HG03280 (cell line): ENCODE measurements at regions not wholly inside any gene's neighbourhood (a gene's known extent, or its start where the extent isn't known, plus 50 kb on each side); places are given as distances from the start of the nearest gene placed in this dataset.
"Not testable (repeated sequence)": the region's sequence is repeated elsewhere in the genome, so short reads cannot be mapped to it uniquely, and the experiment has no call there.

Experiments used
- ATAC-seq: cut with Tn5 transposase; IDR thresholded peaks from one replicate; pipeline ENCODE4 v1.9.1; 2021; ENCODE audit warnings: mild to moderate bottlenecking, moderate library complexity; ENCODE audit not compliant: unreplicated experiment

DNA sequence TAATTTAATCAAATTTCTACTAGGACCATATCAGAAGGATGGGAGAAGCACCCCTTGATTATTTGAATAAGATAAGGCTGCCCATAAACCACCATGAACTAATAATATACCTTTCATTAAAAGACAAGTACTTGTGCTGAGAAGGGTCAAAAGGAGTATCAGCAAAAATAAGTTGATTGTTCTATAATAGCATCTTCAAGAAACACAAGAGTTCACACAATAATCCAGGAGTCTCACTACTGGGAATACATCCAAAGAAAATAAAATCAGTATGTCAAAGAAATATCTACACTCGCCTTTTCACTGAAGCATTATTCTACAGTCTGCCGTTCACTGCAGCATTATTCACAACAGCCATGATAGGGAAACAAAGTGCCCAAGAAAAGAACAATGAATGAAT lies 1310.1 kb upstream of the PCDH9 start:
- ATAC-seq: no peak

DNA sequence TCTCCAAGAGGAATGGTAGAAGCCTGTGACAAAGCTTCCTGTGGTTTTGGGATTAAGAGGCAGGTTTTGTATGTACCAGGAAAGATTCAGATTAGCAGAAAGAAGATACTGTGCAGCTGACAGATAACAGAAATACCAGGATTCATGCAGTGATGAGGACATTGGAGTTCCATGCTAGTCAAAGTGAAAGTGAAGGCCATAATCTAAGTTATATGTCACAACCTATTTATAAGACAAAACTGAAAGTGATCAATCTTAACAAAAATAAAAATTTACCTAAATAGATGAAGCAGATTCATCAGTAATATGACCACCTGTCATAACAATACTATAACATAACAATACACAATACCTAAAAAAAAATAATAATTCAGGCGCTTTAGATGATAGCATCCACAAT lies 1305.2 kb upstream of the PCDH9 start:
- no peak for ATAC-seq

DNA sequence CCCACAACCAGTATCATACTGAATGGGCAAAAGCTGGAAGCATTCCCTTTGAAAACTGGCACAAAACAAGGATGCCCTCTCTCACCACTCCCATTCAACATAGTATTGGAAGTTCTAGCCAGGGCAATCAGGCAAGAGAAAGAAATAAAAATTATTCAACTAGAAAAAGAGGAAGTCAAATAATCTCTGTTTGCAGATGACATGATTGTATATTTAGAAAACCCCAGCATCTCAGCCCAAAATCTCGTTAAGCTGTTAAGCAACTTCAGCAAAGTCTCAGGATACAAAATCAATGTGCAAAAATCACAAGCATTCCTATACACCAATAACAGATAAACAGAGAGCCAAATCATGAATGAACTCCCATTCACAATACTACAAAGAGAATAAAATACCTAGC lies 1297.0 kb upstream of the PCDH9 start:
- not testable (repeated sequence) for ATAC-seq

DNA sequence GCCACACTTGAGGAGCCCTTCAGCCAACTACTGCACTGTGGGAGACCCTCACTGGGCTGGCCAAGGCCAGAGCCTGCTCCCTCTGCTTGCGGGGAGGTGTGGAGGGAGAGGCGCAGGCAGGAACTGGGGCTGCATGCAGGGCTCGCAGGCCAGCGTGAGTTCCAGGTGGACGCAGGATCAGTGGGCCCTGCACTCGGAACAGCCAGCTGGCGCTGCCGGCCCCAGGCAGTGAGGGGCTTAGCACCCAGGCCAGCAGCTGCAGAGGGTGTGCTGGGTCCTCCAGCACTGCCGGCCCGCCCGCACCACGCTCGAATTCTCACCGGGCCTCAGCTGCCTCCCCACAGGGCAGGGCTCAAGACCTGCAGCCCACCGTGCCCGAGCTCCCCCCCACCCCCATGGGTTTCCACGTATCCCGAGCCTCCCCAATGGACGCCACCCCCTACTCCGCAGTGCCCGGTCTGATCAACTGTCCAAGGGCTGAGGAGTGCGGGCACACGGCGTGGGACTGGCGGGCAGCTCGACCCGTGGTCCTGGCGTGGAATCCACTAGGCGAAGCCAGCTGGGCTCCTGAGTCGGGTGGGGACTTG lies 1293.8 kb upstream of the PCDH9 start:
- no peak for ATAC-seq

DNA sequence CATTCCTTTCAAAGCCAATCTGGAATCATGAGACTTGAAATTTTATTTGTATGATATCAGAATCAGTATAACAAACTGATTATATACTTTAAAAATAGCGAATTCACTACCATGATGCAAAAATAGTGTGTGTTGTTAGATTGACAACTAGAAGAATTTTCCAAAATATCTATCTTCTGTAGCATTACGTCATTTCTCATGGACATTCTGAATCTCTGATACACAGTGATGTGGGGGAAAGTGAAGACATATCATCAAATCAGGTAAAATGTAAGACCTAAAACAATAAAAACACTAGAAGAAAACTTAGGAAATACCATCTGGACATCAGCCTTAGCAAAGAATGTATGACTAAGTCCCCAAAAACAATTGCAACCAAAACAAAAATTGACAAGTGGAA lies 1292.0 kb upstream of the PCDH9 start:
- no peak for ATAC-seq

DNA sequence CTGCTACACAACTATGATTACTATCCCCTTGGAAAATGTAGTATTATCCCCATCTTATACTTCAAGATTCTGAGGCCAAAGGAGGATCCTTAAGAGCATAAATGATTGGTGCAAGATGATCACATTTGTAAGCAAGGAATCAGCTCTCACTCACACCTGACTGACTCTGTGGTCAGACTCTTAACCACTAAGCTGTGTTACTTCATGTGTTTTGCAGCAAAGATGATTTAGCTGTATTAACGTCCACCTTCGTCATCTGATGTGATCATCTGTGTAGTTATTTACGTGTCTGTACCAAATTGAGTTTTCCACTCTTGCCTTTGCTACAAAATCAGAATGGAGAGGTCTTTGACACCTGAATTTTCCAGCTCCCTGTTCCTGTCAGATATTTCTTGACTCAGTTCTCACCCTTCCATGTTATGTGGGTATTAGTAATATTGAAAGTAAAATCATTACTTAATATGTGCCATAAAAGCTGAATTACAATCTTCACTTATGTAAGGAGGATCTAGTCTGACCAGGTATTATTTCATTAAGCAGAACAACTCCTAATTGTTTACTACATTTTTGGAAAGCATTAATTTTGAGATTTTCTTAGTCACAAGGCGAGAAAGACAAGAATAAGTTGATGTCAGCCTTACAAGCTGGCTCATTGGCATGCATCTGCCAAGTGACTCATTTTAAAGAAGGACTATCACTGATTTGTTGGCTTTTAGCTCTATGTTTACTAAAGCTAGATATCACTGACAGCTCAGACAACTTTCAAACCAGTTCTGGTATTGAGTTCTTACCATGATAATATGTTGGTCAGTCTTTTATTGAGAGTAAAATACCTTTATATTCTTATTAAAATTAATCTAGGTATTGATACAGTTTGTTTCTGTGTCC lies 1279.8 kb upstream of the PCDH9 start:
- ATAC-seq: no peak

DNA sequence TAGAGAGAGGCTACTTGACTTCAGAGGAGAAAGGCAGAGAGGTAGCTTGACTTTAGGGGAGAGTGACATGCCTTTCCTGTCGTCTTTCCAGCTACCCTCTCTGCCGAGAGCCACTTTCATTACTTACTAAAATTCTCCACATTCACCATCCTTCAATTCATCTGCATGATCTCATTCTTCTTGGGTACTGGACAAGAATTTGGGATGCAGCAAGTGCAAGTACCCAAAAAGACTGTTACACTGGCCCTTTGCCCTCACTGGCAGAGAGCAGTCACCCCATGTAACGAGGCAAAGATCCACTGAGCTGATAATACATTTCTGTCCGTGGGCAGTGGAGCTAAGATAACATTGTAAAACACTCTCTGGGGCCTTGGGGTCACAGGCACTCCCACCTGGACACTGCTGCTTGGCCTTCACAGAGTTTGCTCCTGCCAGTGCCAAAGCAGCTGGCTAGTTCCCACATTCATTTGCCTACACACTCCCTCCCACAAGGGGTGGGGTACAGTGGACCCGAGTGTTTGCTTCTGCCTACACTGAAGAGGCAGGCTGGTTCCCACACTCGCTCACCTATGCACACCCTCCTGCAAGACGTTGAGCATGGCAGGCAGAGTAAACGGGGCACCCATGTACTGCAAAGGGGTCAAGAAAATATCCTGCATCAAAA lies 1276.9 kb upstream of the PCDH9 start:
- ATAC-seq: no peak

DNA sequence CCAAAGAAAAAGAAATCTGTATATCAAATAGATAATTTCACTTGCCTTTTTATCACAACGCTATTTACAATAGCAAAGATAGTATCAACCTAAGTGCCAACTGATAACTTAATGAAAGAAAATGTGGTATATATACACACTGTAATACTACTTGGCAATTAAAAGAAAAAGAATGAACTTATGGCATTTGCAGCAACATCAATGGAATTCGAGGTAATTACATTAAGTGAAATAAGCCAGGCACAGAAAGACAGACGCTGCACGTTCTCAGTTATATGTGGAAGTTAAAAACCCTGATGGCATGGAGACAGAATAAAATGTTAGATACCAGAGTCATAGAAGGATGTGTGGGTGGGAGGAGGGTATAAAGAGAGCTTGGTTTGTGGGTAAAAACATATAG lies 1260.5 kb upstream of the PCDH9 start:
- ATAC-seq: no peak

DNA sequence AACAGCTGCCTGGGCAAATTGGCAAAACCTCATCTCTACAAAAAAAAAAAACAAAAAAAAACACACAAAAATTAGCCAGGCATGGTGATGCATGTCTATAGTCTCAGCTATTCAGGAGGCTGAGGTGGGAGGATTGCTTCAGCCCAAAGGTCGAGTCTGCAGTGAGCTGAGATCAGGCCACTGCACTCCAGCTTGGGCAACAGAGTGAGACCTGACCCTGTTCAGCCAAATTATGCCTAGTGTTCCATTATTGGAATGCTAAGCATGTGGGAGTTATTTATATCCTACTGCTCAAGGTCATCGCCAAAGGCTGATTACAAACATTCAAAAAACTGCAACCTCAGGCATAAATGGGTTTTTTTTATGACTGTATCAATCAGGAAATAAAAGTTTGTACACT lies 1251.0 kb upstream of the PCDH9 start:
- ATAC-seq: no peak

DNA sequence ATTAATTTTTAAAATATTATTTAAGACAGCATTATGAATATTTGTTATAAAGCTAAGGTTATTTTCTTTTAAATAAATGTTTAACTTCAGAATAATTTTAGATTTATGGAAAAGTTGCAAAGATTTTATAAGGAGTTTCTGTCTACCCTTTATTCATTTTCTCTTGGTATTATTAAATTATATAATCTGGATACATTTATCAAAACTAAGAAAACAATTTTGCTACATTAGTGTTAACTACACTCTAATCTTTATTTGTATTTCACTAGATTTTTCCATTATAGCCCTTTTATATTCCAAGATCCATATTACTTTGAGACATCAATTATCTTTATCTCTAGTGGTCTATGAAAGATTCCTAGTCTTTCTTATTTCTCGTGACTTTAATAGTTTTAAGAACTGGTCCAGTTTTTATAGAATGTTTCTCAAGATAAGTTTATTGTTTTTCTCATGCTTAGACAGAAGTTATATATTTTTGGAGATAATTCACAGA lies 1243.7 kb upstream of the PCDH9 start:
- ATAC-seq: no peak

DNA sequence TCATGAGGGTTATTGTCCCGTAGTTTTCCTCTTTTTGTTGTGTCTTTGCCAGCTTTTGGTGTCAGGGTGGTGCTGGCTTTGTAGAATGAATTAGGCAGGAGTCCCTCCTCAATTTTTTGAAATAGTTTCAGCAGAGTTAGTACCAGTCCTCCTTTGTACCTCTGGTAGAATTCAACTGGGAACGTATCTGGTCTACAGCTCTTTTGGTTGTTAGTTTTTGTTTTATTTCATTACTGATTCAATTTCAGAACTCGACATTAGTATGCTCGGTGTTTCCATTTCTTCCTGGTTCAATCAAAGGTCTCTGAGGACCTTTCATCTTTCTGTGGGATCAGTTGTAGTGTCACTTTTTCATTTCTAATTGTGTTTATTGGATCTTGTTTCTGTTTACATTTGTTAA lies 1237.0 kb upstream of the PCDH9 start:
- no peak for ATAC-seq

DNA sequence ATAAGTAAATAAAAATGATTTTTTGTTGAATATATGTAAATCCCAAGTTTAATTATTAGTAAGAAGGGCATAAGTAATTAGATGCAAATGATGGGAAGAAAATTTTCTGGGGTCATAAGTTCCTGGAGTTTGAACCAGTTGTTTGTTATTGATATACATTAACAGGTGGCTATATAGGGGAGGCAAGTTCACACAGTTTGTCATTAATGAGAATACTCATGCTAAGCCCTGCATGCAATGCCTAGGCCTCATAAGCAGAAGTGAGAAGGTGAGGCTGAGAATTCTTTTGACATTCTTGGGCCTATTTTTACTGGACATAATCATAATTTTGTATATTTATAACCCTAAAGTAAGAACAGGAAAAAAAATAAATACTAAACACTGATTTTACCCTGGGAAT lies 1210.7 kb upstream of the PCDH9 start:
- no peak for ATAC-seq

DNA sequence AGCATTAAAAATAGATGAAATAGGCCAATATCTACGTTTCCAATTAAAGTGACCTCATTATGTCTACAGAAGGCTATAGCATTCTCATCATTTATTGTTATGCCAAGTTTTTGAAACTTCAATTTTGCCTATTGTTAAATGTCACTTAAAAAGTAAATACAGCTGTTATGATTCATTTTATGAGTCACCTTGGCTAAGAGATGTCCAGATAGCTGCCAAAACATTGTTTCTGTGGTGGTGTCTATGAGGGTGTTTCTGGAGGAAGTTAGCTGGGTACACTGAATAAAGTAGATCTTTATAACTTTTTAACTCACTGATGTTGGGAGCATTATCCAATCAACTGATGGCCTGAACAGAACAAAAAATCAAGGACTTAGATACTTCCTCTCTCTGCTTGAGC lies 1209.7 kb upstream of the PCDH9 start:
- no peak for ATAC-seq

DNA sequence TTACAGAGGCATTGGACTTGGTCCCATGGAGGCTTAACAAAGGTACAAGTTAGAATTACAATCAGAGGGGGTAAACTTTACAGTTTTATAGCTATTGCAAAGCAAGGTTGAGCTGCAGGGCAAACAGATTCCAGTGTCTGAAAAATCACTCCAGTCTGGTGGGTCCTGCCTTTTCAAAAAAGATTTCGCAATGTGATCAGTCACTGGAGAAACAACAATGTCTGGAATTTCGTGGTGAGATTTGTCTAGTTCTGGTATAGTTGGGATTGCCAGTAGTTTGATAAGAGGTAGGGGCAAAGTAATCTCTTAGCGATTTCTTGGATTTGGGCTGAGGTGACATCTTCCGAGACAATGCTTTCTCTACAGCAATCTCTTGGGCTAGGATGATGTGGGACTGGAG lies 1198.2 kb upstream of the PCDH9 start:
- ATAC-seq: no peak

DNA sequence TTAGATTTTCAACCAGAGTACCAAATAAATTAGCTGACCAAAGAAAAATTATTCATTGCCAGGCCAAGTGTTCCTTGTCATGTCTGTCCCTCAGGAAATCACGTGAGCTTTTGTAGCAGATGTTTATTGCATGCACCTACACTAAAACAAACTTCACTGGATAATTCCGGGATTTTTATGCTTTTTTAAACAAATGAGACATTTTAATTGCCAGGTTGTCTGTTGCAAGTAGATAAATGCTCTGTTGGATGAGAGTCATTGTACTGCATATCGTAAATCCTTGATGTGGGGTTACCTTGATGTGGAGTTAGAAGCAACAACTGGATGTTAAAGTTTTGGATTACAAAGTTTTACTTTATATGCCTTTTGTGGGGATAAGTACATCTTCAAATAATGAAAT lies 1187.7 kb upstream of the PCDH9 start:
- ATAC-seq: no peak

DNA sequence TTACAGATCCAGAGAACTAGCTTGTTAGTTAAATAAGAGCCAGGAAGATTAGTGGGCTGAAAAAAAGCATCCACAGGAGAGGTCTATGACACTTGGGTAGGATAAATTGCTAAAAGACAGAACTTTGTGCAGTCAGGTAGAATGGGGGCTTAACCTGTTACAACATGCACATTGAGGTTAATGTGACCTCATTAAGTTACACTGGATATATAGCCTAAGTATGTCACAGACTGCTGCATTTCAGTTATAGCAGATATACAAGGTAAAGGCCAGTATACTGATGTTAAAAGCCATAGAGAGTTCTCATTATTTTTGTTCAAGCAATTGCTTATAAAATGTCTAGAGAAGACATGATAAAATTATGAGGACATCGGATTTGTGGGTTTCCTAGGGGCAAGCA lies 1179.9 kb upstream of the PCDH9 start:
- ATAC-seq: no peak

DNA sequence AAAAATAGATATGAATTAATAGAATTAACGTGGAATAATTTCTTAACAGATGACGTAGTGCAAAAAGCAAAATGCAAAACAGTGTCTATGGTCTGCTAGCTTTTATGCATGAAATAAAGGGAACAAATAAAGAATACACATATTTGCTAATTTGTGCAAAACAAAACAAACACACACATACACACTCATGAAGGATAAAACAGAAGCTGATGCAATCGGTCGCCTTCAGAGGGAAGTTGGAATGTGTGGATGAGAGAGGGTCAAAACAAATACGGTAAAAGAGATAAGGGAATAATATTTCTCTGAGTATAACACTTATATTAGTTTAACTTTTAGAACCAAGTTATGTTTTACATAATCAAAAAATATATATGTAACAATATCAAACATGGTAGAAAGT lies 1160.9 kb upstream of the PCDH9 start:
- no peak for ATAC-seq

DNA sequence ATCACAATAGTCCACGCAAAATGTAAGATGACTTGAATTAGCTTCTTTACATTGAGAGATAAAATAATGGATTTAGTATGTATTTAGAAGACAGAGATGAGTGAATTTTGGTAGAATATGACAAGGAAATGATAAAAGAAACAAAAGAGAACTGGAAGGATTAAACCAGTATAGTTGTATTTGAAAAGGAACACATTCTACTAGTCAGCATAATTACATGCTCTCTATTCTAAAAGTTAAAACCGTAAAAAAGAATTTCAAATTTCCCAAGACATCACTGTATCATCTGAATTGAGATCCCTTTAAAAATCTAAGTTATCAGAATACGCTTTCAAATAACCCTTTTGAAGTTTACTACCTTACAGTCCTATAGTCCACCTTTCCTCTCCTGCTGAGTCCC lies 1156.7 kb upstream of the PCDH9 start:
- ATAC-seq: no peak

DNA sequence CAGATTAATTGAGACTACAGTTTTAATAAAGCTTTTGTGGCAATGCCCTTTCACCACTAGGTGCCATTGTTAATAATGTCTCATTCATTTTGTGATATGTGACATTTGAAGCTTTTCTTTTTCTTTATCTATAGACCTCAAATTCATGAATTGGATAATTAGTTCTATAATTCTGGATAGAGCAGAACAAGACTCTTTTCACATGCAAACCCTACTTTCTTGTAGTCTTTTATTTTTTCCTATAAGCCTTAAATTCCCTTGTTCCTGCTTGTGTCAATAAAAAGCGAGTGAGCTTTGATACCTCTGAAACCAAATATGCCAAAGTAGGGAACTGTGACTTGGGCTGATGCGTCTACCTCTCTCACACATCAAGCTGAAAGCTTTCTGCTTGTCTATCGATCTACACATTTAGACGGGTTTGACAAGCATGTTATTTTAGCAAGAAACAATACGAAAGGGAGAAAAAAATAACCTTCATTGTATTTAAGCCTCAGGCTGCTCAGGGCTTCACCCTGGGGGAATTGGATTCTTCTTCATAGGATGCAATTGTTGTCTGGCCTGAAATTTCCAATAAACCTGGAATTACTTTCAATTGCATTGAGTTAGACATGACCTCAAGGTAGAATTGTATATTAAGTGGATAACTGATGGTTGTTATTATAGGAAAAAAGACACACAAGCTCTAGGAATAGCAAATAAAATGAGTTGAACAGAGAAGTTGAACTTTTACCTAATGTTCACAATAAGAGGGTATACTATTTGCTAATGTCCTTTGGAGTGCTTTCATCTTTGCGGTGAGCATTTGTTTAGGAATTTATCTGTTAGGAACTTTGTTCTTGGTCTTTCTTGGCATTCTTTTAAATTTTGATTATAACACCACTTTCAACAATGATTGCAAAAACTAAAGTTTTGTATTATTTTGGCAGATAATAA lies 1150.2 kb upstream of the PCDH9 start:
- no peak for ATAC-seq

DNA sequence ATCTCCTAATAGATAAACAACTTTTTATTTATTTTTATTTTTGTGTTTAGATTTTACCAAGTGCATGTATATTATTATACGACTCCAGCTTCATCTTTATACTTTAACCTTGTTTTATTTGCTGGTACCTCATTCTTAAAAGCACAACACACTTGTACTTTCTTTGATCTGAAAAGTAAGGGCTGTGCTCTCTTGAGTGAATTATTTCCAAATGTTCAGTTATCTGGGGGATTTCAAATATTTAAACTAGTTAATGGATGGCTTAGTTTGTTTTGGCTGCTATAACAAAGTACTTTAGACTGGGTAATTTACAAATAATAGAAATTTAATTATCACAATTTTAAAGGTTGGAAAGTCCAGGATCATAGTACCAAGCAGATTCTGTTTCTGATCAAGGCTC lies 1148.2 kb upstream of the PCDH9 start:
- no peak for ATAC-seq

DNA sequence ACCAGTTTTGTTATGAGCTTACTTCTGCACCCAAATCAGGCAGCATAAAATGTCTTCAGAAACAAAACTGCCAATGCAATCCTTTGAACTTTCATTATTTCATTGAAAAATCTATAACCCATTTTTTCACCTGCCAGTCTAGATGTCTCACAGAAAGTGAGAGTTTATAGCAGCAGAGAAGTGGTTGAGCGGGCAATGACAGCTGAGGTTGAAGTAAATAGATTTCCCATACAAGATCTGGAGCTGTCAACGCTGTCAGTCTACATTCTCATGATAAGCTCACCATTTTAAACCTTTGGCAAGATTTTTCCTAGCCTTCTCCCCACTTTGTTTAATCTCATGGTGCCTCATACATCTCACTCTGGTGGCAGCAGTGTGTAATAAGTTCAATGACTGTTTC lies 1144.9 kb upstream of the PCDH9 start:
- no peak for ATAC-seq
